ENCODE measurements at regions not wholly inside any gene's neighbourhood (a gene's known extent, or its start where the extent isn't known, plus 50 kb on each side); places are given as distances from the start of the nearest gene placed in this dataset.
"Not testable (repeated sequence)": the region's sequence is repeated elsewhere in the genome, so short reads cannot be mapped to it uniquely, and the experiment has no call there.

- H3K9me3 ChIP-seq, result no peaks in the 10 kb centered on the region
- H3K4me3 ChIP-seq (ENCODE audit: low read depth, low read length), result no peak overlapping the region
- no peak for TF ChIP-seq CTCF (IDR thresholded peaks at IDR 0.05; ENCODE audit: low read depth, low read length)
- H3K4me1 ChIP-seq, result no peaks in the 10 kb centered on the region
- H3K36me3 ChIP-seq, result no peaks in the 10 kb centered on the region
- DNase-seq, result no peak
- peaks cover 2% of the 10 kb centered on the region; the same call in 1 of the 2 replicates for H3K27me3 ChIP-seq
Measured at GRCh38 chr12:47488888-47489287, 216.9 kb downstream of the RPAP3 start.

GRCh38 chr12:47481041-47481440 is 224.8 kb downstream of the RPAP3 start:
- Histone ChIP-seq H3K36me3 (no peaks in the 10 kb centered on the region), H3K27me3 (0 out of 2 replicates have a peak, but pooled peaks cover 6% of the 10 kb centered on the region), H3K9me3 (no peaks in the 10 kb centered on the region), H3K4me3 (ENCODE audit: low read depth, low read length) (no peak overlapping the region), H3K4me1 (no peaks in the 10 kb centered on the region)
- TF ChIP-seq CTCF (IDR thresholded peaks at IDR 0.05; ENCODE audit: low read depth, low read length), result no peak
- DNase-seq, result no peak

GRCh38 chr12:47478426-47478825 is 227.4 kb downstream of the RPAP3 start:
- Histone ChIP-seq H3K36me3 (no peaks in the 10 kb centered on the region), H3K27me3 (0 out of 2 replicates have a peak, but pooled peaks cover 4% of the 10 kb centered on the region), H3K4me1 (no peaks in the 10 kb centered on the region), H3K4me3 (ENCODE audit: low read depth, low read length) (no peak overlapping the region), H3K9me3 (no peaks in the 10 kb centered on the region)
- no peak for TF ChIP-seq CTCF (IDR thresholded peaks at IDR 0.05; ENCODE audit: low read depth, low read length)
- DNase-seq, result no peak

- no peak overlapping the region for H3K4me3 ChIP-seq (ENCODE audit: low read depth, low read length)
- H3K9me3 ChIP-seq, result no peaks in the 10 kb centered on the region
- H3K27me3 ChIP-seq, result no peaks in the 10 kb centered on the region; the same call in 1 of the 2 replicates
- H3K4me1 ChIP-seq, result no peaks in the 10 kb centered on the region
- no peak for DNase-seq
- H3K36me3 ChIP-seq, result no peaks in the 10 kb centered on the region
- TF ChIP-seq CTCF (IDR thresholded peaks at IDR 0.05; ENCODE audit: low read depth, low read length), result no peak
Measured at GRCh38 chr12:47473091-47473490, 232.7 kb downstream of the RPAP3 start.

GRCh38 chr12:47470349-47470748 is 235.5 kb downstream of the RPAP3 start:
- H3K27me3 ChIP-seq; H3K36me3 ChIP-seq; H3K9me3 ChIP-seq; H3K4me1 ChIP-seq; H3K4me3 ChIP-seq (ENCODE audit: low read depth, low read length); DNase-seq: not testable (repeated sequence)

- not testable (repeated sequence) for H3K36me3 ChIP-seq; H3K9me3 ChIP-seq; H3K27me3 ChIP-seq; DNase-seq; H3K4me1 ChIP-seq; H3K4me3 ChIP-seq (ENCODE audit: low read depth, low read length)
Measured at GRCh38 chr12:47463918-47464317, 241.9 kb downstream of the RPAP3 start.

- Histone ChIP-seq H3K27me3 (no peaks in the 10 kb centered on the region), H3K4me3 (ENCODE audit: low read depth, low read length) (no peak overlapping the region), H3K9me3 (no peaks in the 10 kb centered on the region), H3K4me1 (no peaks in the 10 kb centered on the region), H3K36me3 (no peaks in the 10 kb centered on the region)
- no peak for TF ChIP-seq CTCF (IDR thresholded peaks at IDR 0.05; ENCODE audit: low read depth, low read length)
- DNase-seq, result no peak
Measured at GRCh38 chr12:47458279-47458678, 247.6 kb downstream of the RPAP3 start.
